HG02588 (cell line): ENCODE measurements at regions not wholly inside any gene's neighbourhood (a gene's known extent, or its start where the extent isn't known, plus 50 kb on each side); places are given as distances from the start of the nearest gene placed in this dataset.

Experiments used
- ATAC-seq: cut with Tn5 transposase; IDR thresholded peaks from one replicate; pipeline ENCODE4 v1.9.1; 2021; ENCODE audit warnings: mild to moderate bottlenecking, moderate library complexity; ENCODE audit not compliant: unreplicated experiment

DNA sequence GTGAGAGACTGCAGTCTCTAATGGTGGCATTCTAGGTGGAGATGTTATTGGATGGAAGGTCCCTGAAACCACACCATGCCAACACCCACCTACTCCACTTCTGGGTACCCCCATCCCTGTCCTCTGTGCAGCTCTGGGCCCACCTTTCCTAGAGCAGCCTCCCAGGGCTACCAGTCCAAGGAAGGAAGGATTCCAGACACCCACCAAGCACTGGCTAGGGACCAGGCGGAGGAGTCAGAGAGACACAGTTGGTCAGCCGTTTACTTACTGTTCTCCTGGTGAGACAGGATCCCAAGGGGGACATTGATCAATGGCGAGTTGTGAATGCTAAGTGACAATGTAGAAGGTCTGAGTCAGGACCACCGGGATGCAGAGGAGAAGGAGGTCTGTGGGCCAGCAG lies 151.6 kb downstream of the TTC32 start:
- no peak for ATAC-seq

- no peak for ATAC-seq
Measured at GRCh38 chr2:19749507-19749836, 152.3 kb downstream of the TTC32 start.

- no peak for ATAC-seq
Measured at GRCh38 chr2:19748711-19749506, 152.9 kb downstream of the TTC32 start.

DNA sequence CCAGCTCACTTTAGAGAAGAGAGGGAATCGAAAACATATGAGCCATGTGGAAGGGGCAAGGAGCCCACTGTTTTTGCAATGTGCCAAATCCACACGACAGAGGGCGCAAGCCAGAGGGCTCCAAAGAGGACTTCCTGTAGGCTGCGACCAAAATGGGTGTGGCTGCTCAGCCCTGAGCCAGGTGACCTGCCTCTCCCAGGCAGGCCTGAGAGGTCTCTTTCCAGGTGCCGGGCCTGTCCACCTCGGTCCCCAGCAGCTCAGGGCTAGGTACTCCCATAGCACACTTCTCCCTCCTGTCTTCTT lies 153.8 kb downstream of the TTC32 start:
- ATAC-seq: no peak

GRCh38 chr2:19747310-19748072 lies 154.3 kb downstream of the TTC32 start:
- no peak for ATAC-seq

GRCh38 chr2:19746611-19747309 lies 155.0 kb downstream of the TTC32 start:
- ATAC-seq: no peak

DNA sequence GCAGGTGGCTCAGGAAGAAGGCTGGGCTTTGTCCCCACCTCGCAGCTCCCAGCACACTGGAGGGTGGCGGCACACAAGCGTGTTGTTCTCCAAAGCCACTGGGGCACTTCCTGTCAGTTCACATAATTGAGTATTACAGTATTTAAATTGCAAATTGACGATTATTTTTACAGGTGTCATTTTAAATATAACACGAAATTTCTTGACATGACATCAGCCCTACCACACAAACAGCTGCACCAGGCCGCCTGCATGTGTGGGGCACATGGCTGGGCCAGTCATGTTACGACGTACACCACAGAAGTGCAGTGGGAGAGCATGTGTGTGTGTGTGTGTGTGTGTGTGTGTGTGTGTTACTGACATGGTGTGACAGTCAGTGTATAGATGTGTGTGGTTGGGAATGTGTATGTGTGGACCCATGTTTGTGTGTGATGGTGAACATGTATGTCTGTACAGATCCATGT lies 155.6 kb downstream of the TTC32 start:
- ATAC-seq: no peak

- ATAC-seq: no peak
Measured at GRCh38 chr2:19745318-19746136, 156.3 kb downstream of the TTC32 start.

DNA sequence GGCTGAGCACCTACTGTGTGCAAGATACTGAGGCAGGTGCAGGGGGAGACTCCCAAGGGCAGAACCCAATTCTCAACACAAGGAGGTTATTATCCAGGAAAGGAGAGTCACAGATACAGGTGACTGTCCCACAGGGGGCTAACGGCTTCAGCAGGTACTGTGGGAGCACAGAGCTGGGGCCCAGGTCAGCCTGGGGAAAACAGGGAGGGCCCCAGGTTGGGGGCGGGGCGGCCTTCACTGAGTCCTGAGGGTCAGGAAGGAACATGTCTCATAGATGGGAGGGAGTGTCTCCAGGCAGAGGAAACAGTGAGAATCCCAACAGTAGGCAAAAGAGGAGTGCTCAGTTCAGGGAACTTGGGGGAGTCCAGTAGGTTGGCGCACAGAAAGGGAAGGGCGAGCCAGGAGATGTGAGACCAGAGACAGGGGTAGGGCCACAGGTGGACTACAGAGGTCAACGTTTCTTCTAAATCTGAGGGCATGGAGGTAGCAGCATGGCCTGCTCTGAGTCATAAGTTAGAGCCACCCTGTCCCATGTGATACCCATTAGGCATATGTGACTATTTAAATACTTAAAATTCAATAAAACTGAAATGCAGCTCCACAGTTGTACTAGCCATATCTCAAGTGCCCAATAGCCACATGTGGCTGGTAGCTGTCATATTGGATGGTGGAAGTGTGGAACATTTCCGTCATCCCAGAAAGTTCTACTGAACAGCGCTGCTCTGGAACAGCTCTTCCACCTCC lies 157.2 kb downstream of the TTC32 start:
- no peak for ATAC-seq

GRCh38 chr2:19743641-19744040 lies 158.1 kb downstream of the TTC32 start:
- ATAC-seq: no peak

- no peak for ATAC-seq
Measured at GRCh38 chr2:19742872-19743271, 158.9 kb downstream of the TTC32 start.

DNA sequence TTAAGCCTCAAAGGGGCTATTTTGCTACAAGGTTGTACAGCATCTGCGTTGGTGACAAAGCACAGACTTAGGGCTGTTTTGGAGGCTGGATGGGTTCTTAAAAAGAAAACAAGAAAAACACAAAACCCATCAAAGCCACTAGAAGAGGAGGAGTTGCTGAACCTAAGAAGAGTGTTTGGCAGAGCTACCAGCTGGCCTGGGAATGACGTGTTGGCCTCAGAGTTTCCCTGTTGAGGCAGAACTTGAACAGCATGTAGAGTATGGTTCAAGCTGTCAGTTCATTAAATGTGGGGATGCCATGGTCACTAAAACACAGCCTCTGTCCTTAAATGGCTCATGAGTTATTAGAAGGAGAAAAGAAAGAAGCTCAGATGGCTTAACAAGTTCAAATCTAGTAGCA lies 162.5 kb downstream of the TTC32 start:
- ATAC-seq: no peak

- no peak for ATAC-seq
Measured at GRCh38 chr2:19738707-19739106, 163.1 kb downstream of the TTC32 start.

- ATAC-seq: no peak
Measured at GRCh38 chr2:19736191-19736831, 165.5 kb downstream of the TTC32 start.

GRCh38 chr2:19733951-19734425 lies 167.8 kb downstream of the TTC32 start:
- no peak for ATAC-seq

GRCh38 chr2:19733390-19733789 lies 168.4 kb downstream of the TTC32 start:
- ATAC-seq: no peak

GRCh38 chr2:19732255-19732654 lies 169.5 kb downstream of the TTC32 start:
- no peak for ATAC-seq

DNA sequence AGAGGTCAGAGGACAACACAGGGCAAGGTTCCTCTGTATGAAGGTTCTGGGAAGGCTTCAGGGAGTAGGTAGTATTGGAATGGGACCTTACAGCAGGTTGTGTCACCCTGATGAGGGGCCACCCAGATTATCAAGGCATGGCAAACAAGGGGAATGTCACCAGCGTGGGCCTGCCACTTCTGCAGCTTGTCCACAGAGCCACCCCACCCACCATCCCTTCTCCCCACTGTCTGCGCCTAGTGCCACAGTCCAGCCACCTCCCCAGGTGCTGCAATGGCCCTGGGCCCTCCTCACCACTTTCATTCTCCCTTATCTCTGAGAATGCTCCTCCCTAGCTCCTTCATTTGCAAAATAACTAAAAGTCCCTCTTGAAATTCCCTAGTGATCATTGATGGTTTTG lies 170.3 kb downstream of the TTC32 start:
- ATAC-seq: no peak

GRCh38 chr2:19731037-19731436 lies 170.7 kb downstream of the TTC32 start:
- no peak for ATAC-seq

DNA sequence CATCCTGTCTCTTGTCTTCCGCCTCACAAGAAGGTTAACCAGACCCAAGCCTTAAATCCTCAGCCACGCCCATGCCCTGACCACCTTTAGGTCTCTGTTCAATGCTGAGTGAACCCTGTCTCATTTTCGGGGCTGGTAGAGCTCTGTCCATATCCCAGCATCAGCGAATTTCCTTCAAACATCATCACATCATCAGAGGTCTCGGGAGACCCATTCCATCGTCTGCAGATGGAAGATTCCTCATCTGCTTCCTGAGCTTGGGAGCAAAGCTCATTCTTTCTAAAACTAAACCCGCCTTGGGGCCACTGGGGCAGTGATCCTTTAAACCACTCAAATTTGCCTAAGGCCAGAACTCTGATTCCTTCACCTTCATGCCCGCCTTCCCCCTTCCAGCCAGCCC lies 173.7 kb downstream of the TTC32 start:
- no peak for ATAC-seq
